NCI-H146 (cell line): ENCODE measurements at regions not wholly inside any gene's neighbourhood (a gene's known extent, or its start where the extent isn't known, plus 50 kb on each side); places are given as distances from the start of the nearest gene placed in this dataset.

Experiments used
- DNase-seq: peaks from one replicate; lab custom pipeline; 2025; lab: John Stamatoyannopoulos, UW

GRCh38 chr15:70491201-70491621 is 272.1 kb downstream of the UACA start:
- DNase-seq: no peak

DNA sequence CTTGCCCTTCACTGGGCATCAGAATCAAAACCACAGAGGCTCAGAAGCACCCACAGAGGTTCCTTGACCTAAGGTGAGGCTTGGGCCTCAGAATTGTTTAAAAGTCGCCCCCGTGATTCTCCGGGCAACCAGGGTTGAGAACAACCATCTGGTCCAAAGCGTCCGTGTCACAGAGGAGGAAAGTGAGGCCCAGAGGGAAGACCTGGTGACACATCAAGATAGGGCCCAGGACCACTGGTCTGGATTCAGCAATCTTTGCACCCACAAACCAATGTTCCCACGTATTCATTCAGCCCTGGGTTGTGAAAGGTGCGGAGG is 272.6 kb downstream of the UACA start:
- DNase-seq: no peak

DNA sequence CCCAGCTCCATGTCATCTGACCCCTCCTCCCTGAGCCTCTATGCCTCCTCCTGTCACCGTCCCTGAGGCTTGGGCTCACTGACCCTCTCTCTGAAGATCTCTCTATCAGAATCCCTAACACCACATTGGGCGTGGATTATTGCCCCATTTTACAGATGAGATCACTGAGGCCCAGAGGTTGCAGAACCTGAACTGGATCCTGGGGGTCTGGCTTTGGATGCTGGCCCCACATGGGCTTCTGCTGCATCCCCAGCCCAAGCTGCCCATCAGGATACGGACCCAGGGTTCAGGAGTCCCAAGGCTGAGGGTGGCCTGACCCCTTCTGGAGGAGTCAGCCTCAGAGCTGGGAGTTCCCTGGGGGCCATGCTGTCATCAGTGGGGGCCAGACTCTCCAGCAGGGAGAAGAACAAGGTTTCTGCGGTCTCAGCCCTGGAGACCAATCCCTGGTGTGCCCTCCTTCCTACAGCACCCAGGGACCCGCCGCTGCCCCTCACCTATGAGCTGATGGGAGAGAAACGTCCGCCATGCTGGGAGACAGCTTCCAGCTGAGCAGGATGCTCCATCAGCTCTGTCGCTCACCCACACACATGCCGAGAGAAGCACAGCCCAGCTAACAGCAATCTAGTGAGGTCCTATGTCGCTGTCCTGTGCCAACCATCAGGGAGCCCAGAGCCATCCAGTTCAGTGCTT is 273.1 kb downstream of the UACA start:
- DNase-seq: no peak

GRCh38 chr15:70488941-70489848 is 274.2 kb downstream of the UACA start:
- DNase-seq: no peak

- DNase-seq: peak; percentile 36
Measured at GRCh38 chr15:70488002-70488605, 275.3 kb downstream of the UACA start.

DNA sequence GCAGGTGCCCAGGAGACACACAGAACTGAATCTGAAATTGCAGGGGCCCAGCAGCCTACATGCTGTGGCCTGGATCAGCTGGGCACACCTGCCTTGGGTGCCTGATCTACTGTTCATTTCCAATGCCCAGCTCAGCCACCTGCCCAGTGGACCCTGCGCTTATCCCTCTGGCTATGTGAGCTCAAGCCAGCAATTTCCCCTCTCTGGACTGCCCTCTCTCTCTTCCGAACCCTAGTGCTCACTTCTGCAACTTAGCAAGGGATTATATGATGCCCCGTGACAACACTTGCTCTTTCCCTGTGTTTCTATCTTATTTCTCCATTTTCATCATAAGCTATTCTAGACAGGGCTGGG is 276.0 kb downstream of the UACA start:
- DNase-seq: no peak

DNA sequence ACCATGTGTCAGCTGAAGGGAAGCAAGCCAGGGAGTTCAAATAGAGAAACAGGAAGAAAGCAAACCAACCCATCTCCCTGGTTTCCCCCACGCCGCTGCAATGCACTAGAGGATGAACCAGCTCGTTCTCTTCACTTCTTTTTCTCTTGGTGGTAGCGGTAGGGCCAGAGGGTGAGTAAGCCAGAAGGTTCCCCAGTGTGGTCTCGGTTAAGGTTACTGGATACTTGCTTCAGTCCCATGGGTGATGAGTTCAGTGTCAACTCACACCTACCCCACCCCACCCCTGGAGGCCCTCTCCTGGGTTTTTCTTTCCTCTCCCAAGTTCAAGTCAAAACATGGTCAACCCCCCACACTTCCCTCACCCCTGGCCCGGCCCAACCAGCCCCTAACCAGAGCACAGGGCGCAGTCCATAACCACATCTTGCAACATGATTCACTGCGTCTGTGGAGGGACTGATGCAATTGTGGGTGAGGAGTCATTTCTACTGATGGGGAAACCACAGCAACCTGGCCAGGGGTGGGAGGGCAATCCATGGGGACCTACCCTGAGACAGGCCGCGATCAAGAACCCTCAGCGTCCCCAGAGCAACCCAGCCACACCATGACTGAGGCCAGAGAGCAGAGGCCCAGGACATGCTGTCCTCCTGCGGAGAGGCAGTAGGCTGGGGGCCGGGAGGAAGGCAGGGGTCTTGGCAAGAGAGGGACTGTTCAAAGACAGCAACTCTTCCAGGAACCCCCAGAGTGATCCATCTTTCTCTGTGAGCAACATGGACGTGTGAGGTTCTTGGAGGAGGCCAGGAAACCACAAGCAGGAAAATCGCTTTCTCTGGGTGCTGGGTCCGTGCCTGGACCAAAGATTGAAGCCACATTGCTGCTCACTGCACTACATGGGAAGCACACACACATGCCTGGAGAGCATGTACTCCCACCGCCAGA is 276.6 kb downstream of the UACA start:
- DNase-seq: no peak

- no peak for DNase-seq
Measured at GRCh38 chr15:70486012-70486411, 277.3 kb downstream of the UACA start.

GRCh38 chr15:70484993-70485392 is 278.4 kb downstream of the UACA start:
- no peak for DNase-seq

DNA sequence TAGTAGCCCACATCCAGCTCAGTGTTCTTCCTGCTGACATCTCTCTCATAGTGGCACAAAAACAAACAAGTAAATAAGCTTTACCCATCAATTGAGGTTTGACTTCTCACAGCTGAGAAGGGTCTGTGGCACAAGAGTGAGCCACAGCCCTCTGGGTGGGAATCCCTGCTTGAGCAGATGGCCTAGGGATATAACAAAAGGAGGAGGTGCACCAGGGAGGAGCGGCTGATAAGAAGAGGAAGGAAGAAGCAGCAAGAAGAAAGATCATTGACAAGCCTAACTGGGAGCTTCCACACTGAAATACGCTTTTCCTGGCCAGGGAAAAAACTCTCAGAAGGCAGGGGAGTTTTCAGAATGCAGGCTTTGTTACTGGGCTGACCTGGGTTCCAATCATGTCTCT is 279.8 kb downstream of the UACA start:
- no peak for DNase-seq

DNA sequence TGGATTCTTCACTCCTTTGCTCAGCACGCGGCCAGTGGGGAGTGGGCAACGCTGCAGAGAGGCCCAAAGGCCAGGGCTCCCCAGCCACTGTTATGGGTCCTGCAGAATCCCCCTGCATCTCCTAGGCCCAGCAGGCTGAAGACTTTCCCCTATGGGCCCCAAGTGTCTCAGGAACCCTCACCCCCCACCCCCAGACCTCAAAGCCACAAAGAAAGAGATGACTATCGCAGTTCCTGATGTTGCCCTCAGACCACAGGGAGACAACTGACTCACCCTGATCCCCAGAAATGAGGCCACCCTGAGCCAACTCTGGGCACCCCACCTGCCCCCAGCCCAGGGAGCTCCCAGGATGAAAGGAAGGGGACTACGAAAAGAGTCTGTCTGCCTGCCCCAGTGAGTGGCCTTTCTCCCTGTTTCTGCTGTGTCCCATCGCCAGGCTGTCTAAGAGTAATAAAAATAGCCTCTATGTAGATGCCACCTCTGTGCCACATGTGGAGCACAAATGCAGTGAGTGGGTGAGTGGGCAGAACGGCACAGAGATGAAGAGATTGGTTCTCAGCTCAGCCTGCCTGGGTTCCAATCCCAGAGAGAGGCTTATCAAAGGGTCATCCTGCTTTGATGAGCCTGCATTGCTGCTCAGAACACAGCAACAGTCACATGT is 283.0 kb downstream of the UACA start:
- DNase-seq: no peak

DNA sequence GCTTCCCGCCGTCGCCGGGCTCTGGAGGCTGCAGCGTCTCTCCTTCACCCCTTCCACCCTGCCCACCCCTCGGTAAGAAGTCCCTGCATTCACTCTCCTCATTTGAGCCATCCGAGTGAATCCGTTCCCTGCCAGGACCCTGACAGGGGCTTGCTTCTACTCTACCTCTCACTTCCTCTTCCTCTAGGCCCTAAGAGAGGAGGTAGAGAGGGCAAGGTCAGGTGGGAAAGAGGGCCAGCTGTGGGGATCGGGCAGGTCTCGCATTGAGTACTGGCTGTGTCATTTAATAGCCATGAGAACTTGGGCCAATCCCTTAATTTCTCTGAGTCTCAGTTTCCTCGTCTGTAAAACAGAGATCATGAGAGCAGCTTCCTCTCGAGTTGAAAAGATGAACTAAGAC is 283.6 kb downstream of the UACA start:
- DNase-seq: no peak

GRCh38 chr15:70479056-70479455 is 284.3 kb downstream of the UACA start:
- no peak for DNase-seq

DNA sequence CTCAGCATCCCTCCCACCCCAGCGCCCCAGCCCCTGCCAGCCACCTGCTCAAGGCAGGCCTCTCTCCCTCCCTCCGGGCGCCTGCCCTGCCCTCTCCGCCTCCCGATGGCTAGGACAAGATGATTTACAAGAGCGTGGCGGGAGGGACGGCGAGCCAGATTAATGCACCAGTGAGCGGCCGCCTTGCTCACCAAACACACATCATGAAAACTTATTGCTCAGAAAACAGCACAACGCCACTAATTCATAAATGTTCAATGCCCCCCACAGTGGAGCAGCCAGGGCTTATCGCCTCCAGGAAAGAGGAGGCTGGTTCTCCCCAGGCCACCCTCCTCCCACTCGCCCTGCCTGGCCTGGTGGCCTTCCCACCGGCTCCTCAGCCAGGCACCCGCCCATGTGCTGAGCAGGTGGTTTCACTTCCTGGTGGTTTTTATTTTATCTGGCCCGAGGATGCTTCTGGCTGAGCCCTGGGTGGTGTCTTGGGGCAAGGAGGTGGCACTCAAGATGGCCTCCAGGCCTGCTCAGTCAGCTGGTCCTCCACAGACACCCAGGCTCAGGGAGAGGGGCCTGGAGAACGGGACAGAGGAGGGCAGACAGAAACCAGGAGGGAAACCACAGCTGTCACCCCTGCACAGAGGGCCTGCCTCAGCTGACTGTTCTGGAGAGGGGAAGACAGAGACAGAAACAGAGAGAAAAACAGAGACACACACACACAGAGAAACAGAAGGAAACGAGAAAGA is 284.9 kb downstream of the UACA start:
- DNase-seq: peak; percentile 11

- DNase-seq: no peak
Measured at GRCh38 chr15:70477750-70478250, 285.6 kb downstream of the UACA start.

DNA sequence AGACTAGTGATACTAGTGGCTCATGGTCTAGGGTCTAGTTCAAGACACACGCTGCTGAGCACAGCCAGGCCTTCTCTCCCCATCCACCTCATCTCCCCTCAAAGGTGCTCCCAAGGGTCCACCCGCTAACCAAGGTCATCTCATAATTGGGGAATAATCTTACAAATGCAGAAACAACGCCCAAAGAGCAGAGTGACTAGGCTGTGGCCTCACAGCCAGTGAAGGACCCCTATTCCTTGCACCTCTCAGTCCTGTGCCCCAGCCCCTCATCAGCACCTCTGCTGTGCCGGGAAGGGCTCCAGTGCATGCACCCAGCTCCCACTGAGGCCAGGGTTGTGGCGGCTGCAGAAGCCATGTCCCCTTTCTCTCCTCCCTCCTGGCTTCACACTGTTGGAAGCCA is 286.9 kb downstream of the UACA start:
- no peak for DNase-seq

GRCh38 chr15:70475921-70476320 is 287.4 kb downstream of the UACA start:
- no peak for DNase-seq

DNA sequence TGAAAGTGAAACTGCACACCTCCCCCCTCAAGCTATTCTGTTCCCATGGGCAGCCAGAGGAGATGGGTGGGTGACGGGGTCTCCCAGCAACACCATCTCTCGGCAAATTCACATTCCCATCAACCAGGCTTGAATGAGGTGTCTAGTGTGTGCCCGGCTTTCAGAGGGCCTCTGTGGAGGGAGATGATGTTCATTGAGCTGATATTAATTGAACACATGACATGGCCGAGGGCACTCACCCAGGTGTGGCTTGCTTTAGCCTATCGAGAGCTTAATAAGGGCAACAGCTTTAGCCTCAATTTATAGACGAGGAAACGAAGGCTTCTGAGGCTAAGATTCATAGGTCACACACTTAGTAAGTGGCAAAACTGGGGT is 288.0 kb downstream of the UACA start:
- DNase-seq: no peak

GRCh38 chr15:70474471-70475406 is 288.6 kb downstream of the UACA start:
- peak; percentile 81 for DNase-seq
